NCI-H510A treated with DMSO at 0.1 percent for 48 hours (cell line): ENCODE measurements at regions not wholly inside any gene's neighbourhood (a gene's known extent, or its start where the extent isn't known, plus 50 kb on each side); places are given as distances from the start of the nearest gene placed in this dataset.

Experiments used
- DNase-seq: peaks from one replicate; lab custom pipeline; 2025; lab: John Stamatoyannopoulos, UW

GRCh38 chr14:101025696-101026095 lies 122.2 kb upstream of the RTL1 start:
- no peak for DNase-seq

GRCh38 chr14:101026341-101026740 lies 122.8 kb upstream of the RTL1 start:
- DNase-seq: no peak

GRCh38 chr14:101027291-101027690 lies 123.8 kb upstream of the RTL1 start:
- DNase-seq: no peak

DNA sequence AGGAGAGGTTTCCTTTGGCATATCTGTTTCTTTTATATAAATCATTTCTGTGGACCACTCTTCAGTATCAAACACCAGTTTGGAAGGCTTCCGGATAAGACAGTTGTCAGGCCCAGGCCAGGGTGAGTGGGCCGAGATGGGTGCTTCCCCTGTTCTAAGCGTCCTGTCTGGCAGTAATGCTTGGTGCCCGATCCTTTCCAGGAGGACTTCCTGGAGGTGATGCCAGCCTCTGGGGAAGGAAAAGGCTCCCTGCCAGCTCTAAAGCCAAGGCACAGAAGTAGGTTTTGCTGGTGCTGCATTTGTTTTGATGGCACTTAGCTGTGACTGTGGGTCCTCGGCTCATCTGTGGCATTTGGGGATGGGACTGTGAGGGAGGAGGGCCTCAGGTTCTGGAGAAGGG lies 124.4 kb upstream of the RTL1 start:
- DNase-seq: no peak

DNA sequence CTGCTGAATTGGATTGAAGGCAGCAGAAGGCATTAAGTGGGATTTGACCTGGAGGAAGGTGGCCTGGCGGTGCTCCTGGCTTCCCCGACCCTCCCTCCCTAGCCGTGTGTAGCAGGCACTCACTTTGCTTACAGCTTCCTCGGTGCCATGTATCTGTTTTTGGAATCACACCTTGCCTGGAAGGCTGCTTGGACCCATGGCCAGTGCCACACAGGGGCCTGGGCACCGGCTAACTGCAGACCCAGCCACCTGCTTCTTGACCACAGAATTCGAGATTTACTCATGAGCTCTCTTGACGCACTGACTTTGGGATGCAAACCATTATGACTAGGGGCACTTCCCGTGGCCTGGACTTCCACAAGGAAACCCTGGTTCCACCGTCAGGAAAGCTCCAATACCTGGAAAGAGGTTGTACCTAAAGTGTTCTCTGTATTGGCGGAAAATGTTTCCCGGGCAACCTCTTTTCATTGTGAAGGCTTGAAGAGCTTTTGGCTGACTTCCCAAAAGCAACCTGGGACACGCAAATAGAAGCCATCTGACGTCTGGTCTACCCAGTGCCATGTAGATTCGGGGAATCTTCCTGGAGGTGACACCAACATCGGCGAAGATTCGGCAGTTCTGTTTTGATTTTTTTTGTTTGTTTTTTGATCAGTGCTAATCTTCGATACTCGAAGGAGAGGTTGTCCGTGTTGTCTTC lies 125.6 kb upstream of the RTL1 start:
- DNase-seq: peak; percentile 32

DNA sequence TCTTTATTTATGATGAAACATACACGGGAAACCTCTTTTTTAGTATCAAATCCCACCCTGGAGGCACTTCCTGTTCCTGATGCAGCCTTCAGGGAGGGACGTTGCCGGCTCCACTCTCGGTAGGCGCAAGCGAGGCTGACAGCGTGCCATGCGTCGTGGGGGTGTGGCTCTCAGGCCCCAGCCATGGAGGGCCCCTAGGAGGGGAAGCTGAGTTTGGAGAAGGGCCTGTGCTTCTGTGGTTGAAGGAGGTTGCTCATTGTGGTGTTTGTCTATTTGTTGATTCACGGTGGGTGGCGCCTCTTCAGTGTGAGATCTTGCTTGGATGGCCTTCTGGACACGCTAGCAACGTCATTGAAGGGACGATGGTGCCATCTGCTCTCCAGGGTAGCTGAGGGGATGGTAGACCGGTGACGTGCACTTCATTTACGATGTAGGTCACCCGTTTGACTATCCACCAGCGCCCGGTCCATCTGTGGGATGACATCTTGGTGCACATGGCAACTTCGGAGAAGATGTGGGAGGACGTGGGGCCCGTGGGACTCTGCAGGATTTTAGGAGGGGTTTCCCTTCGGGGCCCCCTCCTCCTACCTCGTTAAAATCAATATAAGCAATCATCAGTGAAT lies 126.3 kb upstream of the RTL1 start:
- peak; percentile 42 for DNase-seq

DNA sequence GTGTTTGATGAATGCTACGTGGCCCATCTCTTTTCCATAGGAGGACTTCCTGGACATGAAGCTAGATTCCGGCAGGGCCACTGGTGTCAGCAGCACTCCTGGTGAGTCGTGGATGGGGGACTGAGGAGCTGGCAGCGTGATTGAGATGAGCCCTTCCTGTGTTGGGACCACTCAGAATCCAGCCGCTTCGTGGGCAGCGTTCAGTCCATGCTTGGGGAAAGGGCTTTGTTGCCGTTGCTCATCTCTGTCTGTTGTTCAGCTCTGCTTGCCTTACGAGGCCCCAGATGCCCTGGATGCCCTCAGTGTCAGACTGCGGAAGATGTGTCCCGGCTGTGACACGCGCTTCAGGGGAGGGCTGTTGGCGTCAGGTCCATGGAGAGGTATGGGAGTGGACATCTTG lies 127.1 kb upstream of the RTL1 start:
- no peak for DNase-seq

DNA sequence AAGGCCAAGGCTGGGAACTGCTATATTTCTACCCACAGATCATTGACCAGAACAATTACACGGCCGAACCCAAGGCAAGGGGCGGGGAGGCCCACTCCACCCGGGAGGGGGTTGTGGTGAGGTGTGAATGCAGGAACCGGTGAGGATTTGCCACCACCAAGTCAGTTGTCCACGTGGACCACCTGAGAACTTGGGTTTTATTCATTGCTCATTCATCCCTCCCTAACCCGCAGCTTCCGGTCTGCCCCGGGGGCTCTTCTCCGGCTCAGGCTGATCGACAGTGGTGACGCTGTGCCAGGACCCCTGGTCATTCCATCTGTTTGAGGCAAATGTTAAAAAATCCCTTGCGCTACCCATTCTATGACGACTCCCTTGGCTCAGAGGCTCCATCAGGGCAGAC lies 127.7 kb upstream of the RTL1 start:
- DNase-seq: no peak

GRCh38 chr14:101031721-101032120 lies 128.2 kb upstream of the RTL1 start:
- DNase-seq: no peak

DNA sequence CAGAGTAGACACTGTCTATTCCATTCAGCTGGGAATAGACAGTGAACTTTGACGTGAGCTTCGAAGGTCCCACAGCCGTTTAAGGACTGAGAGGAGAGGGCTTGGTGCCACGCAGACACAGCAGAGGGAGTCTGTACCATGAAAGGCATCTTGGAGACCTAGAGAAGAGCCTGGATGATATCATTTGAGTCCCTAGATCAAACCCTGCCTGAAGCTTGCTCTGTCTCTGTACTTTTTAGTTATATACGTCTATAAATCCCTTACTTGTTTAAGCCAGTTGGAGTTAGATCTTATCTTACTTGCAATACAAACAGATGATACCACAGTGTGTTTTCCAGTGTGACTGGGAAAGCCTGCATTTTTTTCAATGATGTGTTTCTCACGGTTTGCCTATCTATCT lies 128.9 kb upstream of the RTL1 start:
- DNase-seq: no peak

GRCh38 chr14:101033006-101033405 lies 129.5 kb upstream of the RTL1 start:
- DNase-seq: no peak

DNA sequence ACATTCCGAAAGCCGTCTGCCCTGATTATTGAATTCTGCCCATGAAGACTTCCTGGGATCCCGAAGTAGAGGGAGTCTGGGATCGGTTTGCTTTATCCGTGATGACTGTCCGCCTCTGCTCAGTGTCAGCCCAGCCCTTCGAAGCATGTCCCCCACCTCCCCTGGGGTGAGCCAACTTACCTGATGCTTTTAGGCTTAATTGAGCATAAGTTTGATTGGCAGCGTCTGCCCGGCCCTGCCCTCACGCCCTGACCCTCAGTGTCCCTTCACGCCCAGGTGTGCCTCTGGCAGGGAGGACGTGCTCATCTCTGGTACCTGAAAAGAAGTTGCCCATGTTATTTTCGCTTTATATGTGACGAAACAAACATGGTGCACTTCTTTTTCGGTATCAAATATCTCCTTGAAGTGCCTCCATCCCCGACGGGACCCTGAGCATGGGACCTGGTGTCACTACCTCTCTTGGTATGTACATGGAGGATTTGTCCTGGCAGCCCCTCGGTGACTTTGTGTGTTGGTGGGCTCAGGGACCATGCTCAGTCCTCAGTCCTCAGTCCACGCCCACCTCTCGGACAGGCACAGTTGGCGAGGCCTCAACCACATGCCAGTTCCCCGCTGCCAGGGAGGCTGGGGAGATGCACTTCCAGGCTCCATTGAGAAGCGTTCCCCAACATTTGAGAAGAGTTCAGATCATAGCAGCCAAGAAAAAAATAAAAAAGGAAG lies 130.1 kb upstream of the RTL1 start:
- no peak for DNase-seq

- DNase-seq: no peak
Observed at GRCh38 chr14:101034986-101035385, 131.5 kb upstream of the RTL1 start.

GRCh38 chr14:101035466-101036225 lies 132.1 kb upstream of the RTL1 start:
- no peak for DNase-seq

DNA sequence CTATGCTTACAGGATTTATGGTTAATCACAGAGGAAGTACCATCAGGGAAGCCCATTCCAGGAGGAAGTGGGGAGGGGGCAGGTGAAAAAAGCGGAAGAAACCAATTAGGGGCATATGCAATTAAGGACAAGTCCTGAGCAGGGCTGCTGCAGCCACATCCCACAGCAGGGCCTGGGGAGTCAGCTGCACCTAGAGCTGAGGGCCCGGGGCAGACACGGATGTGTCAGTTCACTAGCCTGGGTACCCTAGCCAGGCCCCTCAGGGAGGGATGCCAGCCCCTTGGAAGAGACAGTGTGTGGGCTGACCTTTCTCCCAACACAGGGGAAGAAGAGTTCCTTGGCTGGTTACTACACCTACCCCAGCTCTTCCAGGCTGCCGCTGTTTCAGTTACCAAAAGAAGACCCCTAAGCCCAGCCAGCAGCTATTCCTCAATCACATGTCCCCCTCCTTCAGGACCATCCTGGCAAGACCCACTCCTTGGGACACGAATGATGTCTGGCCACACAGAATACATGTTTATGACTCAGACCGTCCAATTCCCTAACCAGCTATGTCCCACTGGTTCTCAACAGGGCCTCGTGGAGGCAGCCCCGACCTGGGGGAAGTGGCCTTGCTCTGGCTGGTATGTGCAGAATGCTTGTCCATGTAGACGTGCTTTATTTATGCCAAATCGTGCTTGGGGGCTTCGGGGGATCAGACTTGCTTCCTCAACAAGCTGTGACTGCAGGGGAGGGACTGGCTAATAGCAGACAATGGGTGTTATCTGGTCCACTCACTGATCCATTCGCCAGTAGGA lies 133.7 kb upstream of the RTL1 start:
- no peak for DNase-seq

DNA sequence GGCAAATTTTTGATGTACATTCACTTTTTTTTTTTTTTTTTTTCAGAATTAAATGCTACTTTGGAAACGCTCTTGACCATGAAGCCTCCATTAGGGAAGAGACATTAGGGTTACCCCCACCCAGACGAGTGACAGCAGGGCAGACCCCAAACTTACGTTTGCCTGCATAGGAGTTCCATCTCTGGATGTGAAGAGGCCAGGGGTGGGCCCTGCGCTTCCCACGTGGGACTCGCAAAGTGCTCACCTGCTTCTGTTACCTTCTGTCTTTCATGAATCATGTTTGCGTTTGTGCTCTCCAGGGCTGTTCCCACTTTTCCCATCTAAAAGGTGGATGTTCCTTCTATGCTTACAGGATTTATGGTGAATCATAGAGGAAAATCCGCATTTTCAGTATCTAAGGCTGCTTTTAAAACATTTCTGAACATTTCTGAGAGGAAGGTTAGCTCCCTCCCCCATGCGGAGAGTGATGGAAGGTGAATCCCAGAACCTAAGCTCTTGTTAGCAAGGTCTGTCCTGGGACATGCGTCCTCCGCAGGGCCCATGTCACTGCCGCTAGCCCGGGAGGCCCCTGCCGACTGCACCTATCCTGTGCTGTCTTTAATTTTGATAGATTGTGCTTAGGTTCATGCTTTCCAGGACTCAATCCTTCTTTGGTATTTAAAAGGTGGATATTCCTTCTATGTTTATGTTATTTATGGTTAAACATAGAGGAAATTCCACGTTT lies 135.7 kb upstream of the RTL1 start:
- no peak for DNase-seq

- no peak for DNase-seq
Observed at GRCh38 chr14:101039755-101040138, 136.2 kb upstream of the RTL1 start.

GRCh38 chr14:101040538-101041442 lies 137.3 kb upstream of the RTL1 start:
- peak; percentile 3 for DNase-seq

DNA sequence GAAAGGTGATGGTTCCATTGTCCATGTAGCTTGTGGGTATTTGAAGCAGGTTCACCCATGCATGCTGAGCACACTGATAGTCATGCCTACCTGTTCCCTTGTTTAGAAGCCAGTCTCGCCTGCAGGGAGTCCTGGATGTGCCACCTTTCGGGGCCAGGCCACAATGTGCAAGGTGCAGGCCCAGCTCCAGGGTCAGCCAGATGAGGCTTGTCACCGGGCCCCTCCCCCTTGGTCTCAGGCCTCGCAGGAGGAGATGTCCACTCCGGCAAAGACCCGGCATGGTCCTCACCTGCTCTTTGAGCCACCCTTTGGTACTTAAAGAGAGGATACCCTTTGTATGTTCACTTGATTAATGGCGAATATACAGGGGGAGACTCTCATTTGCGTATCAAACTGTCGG lies 140.4 kb upstream of the RTL1 start:
- DNase-seq: no peak

DNA sequence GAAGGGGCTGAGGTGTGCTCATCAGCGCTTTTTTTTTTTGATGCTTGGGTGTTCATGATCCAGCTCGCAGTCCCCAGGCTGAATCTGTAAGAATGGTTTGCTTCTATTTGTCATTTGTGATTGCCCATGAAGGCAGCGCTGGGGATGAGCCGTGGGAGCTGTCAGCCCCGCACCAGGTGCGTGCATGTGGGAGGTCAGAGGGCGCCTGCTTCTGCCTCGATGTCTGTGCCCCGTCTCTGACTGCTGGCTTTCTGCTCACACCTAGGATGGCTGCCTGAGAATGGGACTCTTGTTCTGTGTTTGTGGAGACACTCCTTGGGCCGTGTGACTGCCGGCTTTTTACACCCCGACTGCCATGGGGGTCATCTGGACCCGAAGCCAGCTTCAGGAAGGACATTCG lies 141.2 kb upstream of the RTL1 start:
- no peak for DNase-seq
